Stimulated activated CD4-positive, alpha-beta T cell treated with anti-CD3 and anti-CD28 coated beads, TNF-alpha, amount 100 ng/mL, for 24 hours (primary cell): ENCODE measurements at regions not wholly inside any gene's neighbourhood (a gene's known extent, or its start where the extent isn't known, plus 50 kb on each side); places are given as distances from the start of the nearest gene placed in this dataset.

ENCODE experiments used
- DNase-seq, 3 experiments: peaks; one replicate each; pipeline ENCODE4 v3.0.0-alpha.2; 2020; ENCODE audit warnings: low read depth in 3 of 3

GRCh38 chr22:34902335-34902734 lies 163.6 kb upstream of the ISX start:
- no peak for DNase-seq

- DNase-seq: no peak
Measured at GRCh38 chr22:34903416-34903815, 162.5 kb upstream of the ISX start.

- no peak for DNase-seq
Measured at GRCh38 chr22:34904486-34904885, 161.5 kb upstream of the ISX start.

- no peak for DNase-seq
Measured at GRCh38 chr22:34913826-34914225, 152.1 kb upstream of the ISX start.

- no peak for DNase-seq
Measured at GRCh38 chr22:34914846-34915245, 151.1 kb upstream of the ISX start.

- DNase-seq: no peak
Measured at GRCh38 chr22:34917239-34917638, 148.7 kb upstream of the ISX start.

- DNase-seq: no peak
Measured at GRCh38 chr22:34931026-34931425, 134.9 kb upstream of the ISX start.

GRCh38 chr22:34934261-34934660 lies 131.7 kb upstream of the ISX start:
- no peak for DNase-seq

- DNase-seq: no peak
Measured at GRCh38 chr22:34943830-34944229, 122.1 kb upstream of the ISX start.

GRCh38 chr22:34946339-34946985 lies 119.5 kb upstream of the ISX start:
- DNase-seq: no peak

GRCh38 chr22:34950489-34950888 lies 115.5 kb upstream of the ISX start:
- DNase-seq: no peak

- no peak for DNase-seq
Measured at GRCh38 chr22:34951212-34951611, 114.7 kb upstream of the ISX start.

- DNase-seq: no peak
Measured at GRCh38 chr22:34960005-34960404, 106.0 kb upstream of the ISX start.

GRCh38 chr22:34966980-34967565 lies 98.9 kb upstream of the ISX start:
- no peak for DNase-seq

- DNase-seq: no peak
Measured at GRCh38 chr22:34969001-34969790, 96.8 kb upstream of the ISX start.

GRCh38 chr22:34971456-34971855 lies 94.5 kb upstream of the ISX start:
- no peak for DNase-seq

- DNase-seq: no peak
Measured at GRCh38 chr22:34972191-34972897, 93.6 kb upstream of the ISX start.

GRCh38 chr22:34973016-34973415 lies 92.9 kb upstream of the ISX start:
- no peak for DNase-seq

GRCh38 chr22:34973926-34974325 lies 92.0 kb upstream of the ISX start:
- DNase-seq: no peak

- DNase-seq: no peak
Measured at GRCh38 chr22:34975721-34976120, 90.2 kb upstream of the ISX start.

- peak in 1 of 3 experiments; percentile 1 for DNase-seq
Measured at GRCh38 chr22:34976474-34976873, 89.5 kb upstream of the ISX start.

- DNase-seq: no peak
Measured at GRCh38 chr22:34976886-34977285, 89.1 kb upstream of the ISX start.
